HS-5 (cell line): ENCODE measurements at regions not wholly inside any gene's neighbourhood (a gene's known extent, or its start where the extent isn't known, plus 50 kb on each side); places are given as distances from the start of the nearest gene placed in this dataset.

Experiments
- DNase-seq: peaks from one replicate; pipeline ENCODE4 v3.0.0-alpha.2; 2012; ENCODE audit warnings: low read depth

GRCh38 chr13:108528303-108528702 is 101.1 kb upstream of the MYO16 start:
- no peak for DNase-seq

DNA sequence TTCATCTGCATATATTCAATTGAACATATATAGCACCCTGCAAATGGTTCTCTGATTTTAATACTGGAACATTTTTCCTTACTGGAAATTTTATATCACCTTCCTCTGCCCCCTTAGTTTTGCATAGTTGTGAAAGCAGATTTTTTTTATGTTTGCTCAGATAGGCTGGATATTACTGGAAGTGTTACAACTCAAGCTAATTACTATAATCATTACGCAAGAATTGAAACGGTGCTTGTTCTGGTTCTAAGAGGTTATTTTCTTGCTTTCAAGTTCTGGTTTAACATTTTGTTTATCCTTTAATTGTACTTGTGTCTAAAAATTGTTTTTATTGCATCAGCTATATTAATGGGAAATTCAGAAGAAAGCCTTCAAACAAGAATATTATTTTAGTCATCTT is 95.6 kb upstream of the MYO16 start:
- no peak for DNase-seq

DNA sequence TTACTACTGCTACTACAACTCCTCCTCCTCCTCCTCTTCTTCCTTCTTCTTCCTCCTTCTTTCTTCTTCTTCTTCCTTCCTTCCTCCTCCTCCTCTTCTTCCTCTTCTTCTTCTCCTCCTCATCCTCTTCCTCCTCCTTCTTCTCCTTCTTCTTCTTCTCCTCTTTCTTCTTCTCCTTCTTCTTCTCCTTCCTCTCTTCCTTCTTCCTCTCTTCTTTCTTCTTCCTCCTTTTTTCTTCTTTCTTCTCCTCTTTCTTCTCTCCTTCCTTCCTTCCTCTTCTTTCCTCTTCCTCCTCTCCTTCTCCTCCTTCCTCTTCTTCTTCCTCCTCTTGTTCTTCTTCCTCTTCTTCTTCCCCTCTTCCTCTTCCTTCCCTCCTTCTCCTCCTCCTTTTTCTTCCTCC is 94.7 kb upstream of the MYO16 start:
- no peak for DNase-seq

- DNase-seq, result no peak
Measured at GRCh38 chr13:108549934-108550333, 79.5 kb upstream of the MYO16 start.

DNA sequence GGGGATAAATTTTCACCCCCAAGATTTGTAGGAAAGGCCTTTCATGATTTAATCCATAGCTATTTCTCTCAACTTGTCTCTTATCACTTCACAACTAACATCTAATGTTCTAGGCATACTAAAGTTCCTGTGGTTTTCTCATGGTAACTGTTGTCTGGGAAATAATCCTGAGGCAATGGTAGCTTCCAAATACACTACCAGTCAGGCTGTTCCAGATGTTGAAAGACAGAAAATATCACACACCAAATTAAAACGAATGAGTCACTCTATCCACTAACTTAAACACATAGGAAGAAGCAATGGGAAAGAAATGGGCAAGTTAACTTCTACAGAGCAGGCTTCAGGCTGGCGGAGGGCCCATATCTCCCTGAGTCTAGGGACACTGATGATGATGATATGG is 77.7 kb upstream of the MYO16 start:
- DNase-seq, result no peak

GRCh38 chr13:108558489-108558888 is 70.9 kb upstream of the MYO16 start:
- DNase-seq, result no peak

DNA sequence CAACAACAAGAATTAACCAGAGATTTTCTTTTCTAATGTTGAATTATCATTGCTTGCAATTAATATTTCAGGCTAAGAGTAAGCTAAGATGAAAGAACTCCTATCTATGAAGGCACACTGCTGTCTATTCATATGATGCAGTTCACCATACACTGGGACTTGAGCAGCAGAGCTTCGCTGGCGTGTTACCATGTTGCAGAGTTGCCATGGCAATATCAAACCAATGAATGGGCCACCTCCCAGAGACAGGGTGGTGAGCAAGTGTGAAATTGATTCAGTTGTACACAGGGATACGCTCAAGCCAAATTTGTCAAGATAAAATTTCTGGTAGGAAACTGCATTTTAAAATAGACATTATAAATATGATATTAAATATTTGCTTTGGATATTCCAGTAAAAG is 69.3 kb upstream of the MYO16 start:
- DNase-seq, result no peak

DNA sequence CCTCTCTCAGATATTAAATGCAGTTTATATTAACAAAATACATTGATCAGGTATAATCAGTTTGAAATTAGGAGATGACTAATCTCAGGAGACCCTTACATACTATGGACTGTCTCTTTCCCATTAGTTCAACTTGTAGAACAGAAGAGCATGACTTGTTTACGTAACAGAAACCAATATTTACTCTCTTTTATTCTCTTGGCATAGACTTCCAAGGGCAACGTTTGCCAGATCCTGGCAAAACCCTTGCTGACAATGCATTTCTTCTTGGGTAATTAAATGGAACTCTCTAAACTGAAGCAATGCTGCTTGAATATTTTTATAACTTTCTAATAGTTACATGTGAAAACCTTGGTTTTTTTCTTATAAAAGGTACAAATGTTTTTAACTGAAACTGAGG is 68.3 kb upstream of the MYO16 start:
- no peak for DNase-seq

DNA sequence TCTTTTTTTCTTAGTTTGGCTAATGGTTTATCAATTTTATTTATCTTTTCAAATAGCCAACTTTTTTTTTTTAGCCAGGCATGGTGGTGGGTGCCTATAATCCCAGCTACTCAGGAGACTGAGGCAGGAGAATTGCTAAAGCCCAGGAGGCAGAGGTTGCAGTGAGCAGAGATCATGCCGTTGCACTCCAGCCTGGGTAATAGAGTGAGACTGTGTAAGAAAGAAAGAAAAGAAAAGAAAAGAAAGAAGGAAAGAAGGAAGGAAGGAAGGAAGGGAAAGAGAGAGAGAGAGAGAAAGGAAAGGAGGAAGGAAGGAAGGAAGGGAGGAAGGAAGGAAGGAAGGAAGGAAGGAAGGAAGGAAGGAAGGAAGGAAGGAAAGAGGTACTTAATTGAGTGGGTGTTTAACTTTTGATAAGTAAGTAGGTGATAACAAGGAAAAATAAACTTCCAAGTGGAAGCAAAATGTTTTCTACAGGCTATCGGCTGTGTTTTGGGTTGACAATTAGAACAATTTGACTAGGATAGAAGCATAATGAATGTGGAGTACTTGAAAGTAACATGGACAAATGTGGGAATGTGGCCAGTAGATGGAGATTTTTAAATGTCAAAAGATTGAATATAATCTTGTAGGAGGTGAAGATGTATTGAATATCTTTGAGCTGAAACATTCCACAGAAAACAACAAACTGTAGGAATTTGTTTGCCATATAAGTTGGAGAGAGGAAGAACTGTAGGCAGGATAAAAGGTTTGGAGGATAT is 62.8 kb upstream of the MYO16 start:
- DNase-seq, result no peak

- no peak for DNase-seq
Measured at GRCh38 chr13:108572782-108573211, 56.6 kb upstream of the MYO16 start.

DNA sequence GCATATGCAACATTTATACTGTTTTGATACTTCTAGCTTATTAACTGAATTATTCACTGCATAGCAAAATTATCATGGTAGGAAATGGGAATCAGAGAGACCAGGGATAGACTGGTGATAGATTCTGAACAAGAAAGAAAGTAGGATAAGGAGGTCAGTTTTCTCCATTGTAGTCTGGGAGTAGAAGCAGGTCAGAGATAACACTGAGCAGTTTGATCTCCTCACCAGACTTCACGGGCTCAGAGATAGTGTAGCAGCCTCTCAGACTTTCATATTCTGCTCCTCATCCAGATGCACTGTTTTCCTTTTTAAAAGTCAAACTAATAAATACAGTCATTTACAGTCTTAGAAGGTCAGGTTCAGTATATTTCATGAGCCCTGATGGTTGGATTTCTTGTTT is 56.0 kb upstream of the MYO16 start:
- no peak for DNase-seq

GRCh38 chr13:108574856-108575255 is 54.6 kb upstream of the MYO16 start:
- DNase-seq, result no peak

DNA sequence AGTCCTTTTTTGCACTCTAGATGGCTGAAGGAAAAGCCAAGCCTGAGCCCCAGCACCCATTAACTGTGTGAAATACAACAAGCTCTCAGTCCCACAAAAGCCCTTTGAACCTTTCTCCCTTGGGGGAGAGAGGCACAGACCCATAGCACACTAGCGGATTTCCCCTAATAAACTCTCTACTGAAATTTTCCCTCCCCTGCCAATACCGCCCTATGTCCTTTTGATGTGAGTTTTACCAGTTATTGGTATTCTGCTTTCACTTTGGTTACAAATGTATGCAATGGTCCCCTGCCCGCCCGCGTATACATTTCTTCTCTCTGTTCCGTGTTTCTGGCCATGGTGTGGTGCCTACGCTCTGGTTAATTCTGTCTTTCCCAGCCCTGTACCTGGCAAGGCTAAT is 54.0 kb upstream of the MYO16 start:
- DNase-seq, result no peak
